IPS-NIHi7 (cell line): ENCODE measurements at regions not wholly inside any gene's neighbourhood (a gene's known extent, or its start where the extent isn't known, plus 50 kb on each side); places are given as distances from the start of the nearest gene placed in this dataset.
"Not testable (repeated sequence)": the region's sequence is repeated elsewhere in the genome, so short reads cannot be mapped to it uniquely, and the experiment has no call there.

Experiments used
- DNase-seq: peaks from one replicate; pipeline ENCODE4 v3.0.0; 2012; ENCODE audit warnings: mixed read lengths; ENCODE audit errors: extremely low spot score

DNA sequence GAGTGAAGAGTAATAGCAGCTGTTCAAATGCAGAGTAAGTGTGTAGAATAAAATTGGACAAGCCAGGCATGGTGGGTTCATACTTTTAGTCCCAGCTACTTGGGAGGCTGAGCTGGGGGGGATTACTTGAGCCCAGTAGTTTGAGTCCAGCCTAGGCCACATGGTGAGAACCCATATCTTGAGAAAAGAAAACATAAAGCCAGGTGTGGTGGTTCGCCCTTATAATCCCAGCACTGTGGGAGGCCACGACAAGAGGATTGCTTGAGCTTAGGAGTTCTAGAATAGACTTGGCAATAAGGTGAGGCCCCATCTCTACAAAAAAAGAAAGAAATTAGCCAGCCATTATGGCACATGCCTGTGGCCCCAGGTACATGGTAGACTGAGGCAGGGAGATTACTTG, 1241.1 kb downstream of the UQCRFS1 start:
- DNase-seq = no peak

GRCh38 chr19:27971071-27971470, 1241.9 kb downstream of the UQCRFS1 start:
- peak; percentile 46 for DNase-seq

- DNase-seq = no peak
These were observed 1246.5 kb downstream of the UQCRFS1 start for GRCh38 chr19:27966390-27966816.

- no peak for DNase-seq
These were observed 1248.8 kb downstream of the UQCRFS1 start for GRCh38 chr19:27964185-27964584.

- DNase-seq = no peak
These were observed 1250.7 kb downstream of the UQCRFS1 start for GRCh38 chr19:27962264-27962663.

DNA sequence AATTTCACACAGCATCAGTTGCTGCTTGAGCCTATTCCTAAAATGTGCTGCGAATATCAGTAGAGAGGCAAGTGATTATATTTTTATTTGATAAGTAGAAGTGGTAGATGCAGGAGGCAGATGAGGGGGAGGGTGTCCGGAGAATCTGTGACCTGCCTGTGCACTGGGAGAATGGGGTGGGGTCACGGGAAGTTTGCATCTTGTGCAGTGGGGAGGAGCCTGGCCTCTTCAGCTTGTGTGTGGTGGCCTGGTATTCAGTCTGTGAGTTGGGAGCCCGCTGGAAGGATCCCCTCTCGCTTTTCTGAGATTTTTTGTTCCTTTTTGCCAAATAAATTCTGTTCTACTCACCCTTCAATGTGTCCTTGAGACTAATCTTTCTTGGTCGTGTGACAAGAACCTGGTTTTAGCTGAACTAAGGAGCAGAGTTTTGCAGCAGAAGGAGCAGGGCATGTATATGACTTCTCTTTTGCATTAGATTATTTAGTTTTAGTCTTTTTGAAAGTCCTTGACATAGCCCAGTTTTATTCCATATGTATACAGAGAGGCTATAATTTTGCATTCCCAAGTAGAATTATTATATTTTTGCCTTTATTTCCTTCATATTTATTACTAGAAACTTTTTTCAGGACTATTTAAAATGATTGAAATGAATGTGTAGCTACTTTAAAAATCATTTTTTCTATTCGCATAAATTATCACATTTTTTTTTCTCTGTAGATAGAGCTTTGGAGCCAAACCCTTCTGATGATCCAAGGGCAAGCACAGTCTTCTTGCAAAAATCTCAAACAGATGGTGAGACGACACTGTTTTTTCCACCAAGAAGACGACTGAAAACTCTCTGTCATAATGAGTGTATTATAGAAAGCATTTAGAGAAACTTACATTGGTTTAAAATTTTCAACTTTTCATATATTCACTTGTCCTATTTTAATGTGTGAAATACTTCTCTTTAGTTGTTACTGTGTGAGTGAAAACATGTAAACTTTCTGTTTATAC, 1257.2 kb downstream of the UQCRFS1 start:
- DNase-seq = no peak

- DNase-seq = not testable (repeated sequence)
These were observed 1270.3 kb downstream of the UQCRFS1 start for GRCh38 chr19:27942607-27943006.

- no peak for DNase-seq
These were observed 1276.8 kb downstream of the UQCRFS1 start for GRCh38 chr19:27936139-27936538.

- no peak for DNase-seq
These were observed 1277.3 kb downstream of the UQCRFS1 start for GRCh38 chr19:27935669-27936068.

DNA sequence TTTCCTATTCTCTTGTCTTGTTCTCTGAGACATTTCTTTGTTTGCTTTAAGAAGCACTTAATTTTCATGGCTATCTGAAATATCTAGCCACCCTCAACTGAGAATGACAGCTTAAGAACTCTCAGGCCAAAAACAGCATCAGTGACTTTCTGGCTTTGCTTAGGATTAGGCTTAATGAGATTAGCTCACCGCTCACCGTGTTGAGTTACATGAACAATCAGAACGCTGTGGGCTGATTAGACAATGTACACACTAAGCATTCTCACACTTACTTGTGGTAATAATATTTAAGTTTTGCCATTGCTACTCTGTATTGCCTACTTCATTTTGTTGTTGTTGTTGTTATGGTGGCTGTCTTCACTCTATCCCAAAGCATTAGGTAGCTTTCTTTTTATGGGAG, 1283.6 kb downstream of the UQCRFS1 start:
- DNase-seq = no peak

- DNase-seq = no peak
These were observed 1287.7 kb downstream of the UQCRFS1 start for GRCh38 chr19:27925202-27925601.

- DNase-seq = no peak
These were observed 1290.0 kb downstream of the UQCRFS1 start for GRCh38 chr19:27922970-27923369.

GRCh38 chr19:27920774-27921173, 1292.2 kb downstream of the UQCRFS1 start:
- no peak for DNase-seq

GRCh38 chr19:27918818-27919217, 1294.1 kb downstream of the UQCRFS1 start:
- no peak for DNase-seq

GRCh38 chr19:27911122-27911898, 1301.6 kb downstream of the UQCRFS1 start:
- DNase-seq = no peak

DNA sequence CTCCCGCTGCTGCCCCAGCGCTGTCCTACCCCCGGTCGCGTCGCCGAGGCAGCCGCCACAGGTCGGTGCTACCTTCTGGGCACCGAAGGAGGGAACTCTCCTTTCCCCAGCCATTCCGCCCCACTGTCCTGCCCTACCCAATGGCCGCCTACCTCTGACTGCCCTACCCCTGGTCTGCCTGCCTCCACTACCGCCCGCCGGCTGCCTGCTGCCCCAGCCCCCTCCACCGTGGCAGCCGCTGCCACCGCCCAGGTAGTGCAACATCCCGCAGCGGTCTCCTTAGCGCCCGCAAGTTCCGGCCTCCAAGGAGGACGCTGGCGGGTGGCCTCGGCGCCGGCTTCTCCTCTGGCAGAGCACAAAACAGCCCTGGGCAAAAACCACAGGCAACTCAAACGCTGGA, 1303.1 kb downstream of the UQCRFS1 start:
- DNase-seq = no peak

DNA sequence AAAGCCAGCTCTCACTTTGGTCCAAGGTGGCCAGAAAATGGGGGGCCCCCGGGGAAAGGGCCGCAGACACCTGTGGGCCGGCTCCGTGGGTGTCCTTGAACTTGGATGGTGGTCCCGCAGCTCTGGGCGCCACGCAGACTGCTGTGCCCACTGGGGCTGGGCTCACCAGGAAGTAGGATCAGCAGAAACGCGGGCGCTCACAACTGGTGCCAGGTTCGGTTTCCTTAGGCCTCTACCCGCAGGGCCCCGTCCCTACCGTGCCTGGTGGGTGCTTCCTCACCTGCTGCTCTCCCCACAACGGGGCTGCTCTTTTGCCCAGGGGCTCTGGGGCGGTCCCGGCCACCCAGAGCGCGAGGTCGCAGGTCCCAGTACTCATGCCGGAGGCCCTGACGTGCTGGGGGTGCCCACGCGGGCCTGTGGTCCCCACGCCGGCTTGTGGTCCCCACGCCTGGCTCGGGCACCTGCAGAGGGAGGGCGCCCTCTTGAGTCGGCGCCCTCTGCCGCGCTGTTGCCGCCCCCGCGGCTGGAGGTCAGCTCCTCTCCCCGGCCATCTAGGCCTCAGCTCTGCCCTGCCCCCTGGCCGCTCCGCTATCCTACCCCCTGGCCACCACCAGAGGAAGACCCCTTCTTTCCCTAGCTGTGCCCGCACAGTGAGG, 1303.6 kb downstream of the UQCRFS1 start:
- DNase-seq = no peak

- DNase-seq = no peak
These were observed 1306.9 kb downstream of the UQCRFS1 start for GRCh38 chr19:27906081-27906480.

- DNase-seq = no peak
These were observed 1307.9 kb downstream of the UQCRFS1 start for GRCh38 chr19:27905074-27905473.

- DNase-seq = no peak
These were observed 1311.9 kb downstream of the UQCRFS1 start for GRCh38 chr19:27901078-27901477.

DNA sequence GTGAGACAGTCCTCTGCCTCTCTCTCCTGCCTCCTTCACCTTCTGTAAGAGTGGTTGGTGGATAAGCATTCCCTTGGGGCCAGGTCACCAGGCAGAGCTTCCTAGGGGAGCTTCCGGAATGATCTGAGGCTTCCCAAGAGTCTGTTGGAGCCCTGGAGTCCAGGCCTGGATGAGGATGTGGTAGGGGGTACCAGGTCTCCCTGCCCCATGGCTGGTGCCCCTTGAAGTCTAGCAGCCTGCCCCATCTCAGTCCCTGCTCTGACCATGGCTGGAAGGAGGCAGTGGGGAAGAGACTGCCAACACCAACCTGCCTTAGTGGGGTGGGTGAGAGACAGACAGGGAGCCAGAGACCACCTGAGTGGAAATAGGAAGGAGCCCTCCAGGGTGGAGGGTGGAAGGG, 1316.9 kb downstream of the UQCRFS1 start:
- DNase-seq = no peak
